ENCODE measurements at regions not wholly inside any gene's neighbourhood (a gene's known extent, or its start where the extent isn't known, plus 50 kb on each side); places are given as distances from the start of the nearest gene placed in this dataset.

GRCh38 chr2:187939180-187939579, 352.5 kb upstream of the GULP1 start:
- Histone ChIP-seq H3K4me1 (ENCODE audit: control insufficient read depth in 1 of 2, insufficient read depth in 2 of 2, low read length in 2 of 2) (no peaks in the 10 kb centered on the region), H3K79me2 (ENCODE audit: insufficient read depth, low read length) (no peaks in the 10 kb centered on the region), H3K4me2 (replicated peaks; ENCODE audit: extremely low read depth, low read length, poor library complexity, severe bottlenecking) (no peak overlapping the region), H3K36me3 (replicated peaks in 1 of 2; ENCODE audit: control insufficient read depth in 1 of 2, insufficient read depth in 2 of 2, low read length in 2 of 2) (no peaks in the 10 kb centered on the region), H3K9ac (ENCODE audit: insufficient read depth, low read length, poor library complexity, severe bottlenecking) (no peak overlapping the region), H2AFZ (ENCODE audit: insufficient read depth, low read depth, low read length, poor library complexity, severe bottlenecking) (no peak overlapping the region), H3K4me3 (replicated peaks in 1 of 3; ENCODE audit: low read depth in 2 of 3, low read length in 3 of 3) (no peak overlapping the region), H3K9me3 (replicated peaks in 1 of 2; ENCODE audit: control insufficient read depth in 1 of 2, insufficient read depth in 1 of 2, low read length in 2 of 2) (peaks cover 3 to 16% of the 10 kb centered on the region in 2 donors), H3K27ac (ENCODE audit: low read depth in 1 of 2, low read length in 2 of 2) (no peak overlapping the region), H4K20me1 (ENCODE audit: insufficient read depth, low read length) (no peaks in the 10 kb centered on the region), H3K27me3 (ENCODE audit: control insufficient read depth in 2 of 2, insufficient read depth in 2 of 2, low read length in 2 of 2) (no peaks in the 10 kb centered on the region)
- TF ChIP-seq CTCF (IDR thresholded peaks at IDR 0.05) = no peak
- no peak for DNase-seq
- 82% methylated on average over 1 of the region's 1 CpG for WGBS (ENCODE audit: insufficient coverage)
- no peaks in the 10 kb centered on the region for H3K27me3 Mint-ChIP-seq (ENCODE audit: low read depth in 3 of 3)
- no peak overlapping the region for H3K4me3 Mint-ChIP-seq
- H3K4me1 Mint-ChIP-seq = no peaks in the 10 kb centered on the region
- no peaks in the 10 kb centered on the region for H3K36me3 Mint-ChIP-seq
- intact Hi-C loops (cut with micrococcal nuclease) = no loop called here
- H3K27ac Mint-ChIP-seq = no peak overlapping the region
- H3K9me3 Mint-ChIP-seq = peaks cover 0 to 6% (median 0%) of the 10 kb centered on the region in 7 donors

GRCh38 chr2:187942876-187943275, 348.8 kb upstream of the GULP1 start:
- H3K9ac ChIP-seq (ENCODE audit: insufficient read depth, low read length, poor library complexity, severe bottlenecking) = no peak overlapping the region
- no peaks in the 10 kb centered on the region for H4K20me1 ChIP-seq (ENCODE audit: insufficient read depth, low read length)
- no peak overlapping the region for H3K4me3 ChIP-seq (replicated peaks in 1 of 3; ENCODE audit: low read depth in 2 of 3, low read length in 3 of 3)
- no peaks in the 10 kb centered on the region for H3K27me3 ChIP-seq (ENCODE audit: control insufficient read depth in 2 of 2, insufficient read depth in 2 of 2, low read length in 2 of 2)
- no peak overlapping the region for H3K27ac ChIP-seq (ENCODE audit: low read depth in 1 of 2, low read length in 2 of 2)
- no peaks in the 10 kb centered on the region for H3K4me1 ChIP-seq (ENCODE audit: control insufficient read depth in 1 of 2, insufficient read depth in 2 of 2, low read length in 2 of 2)
- no peaks in the 10 kb centered on the region for H3K36me3 ChIP-seq (replicated peaks in 1 of 2; ENCODE audit: control insufficient read depth in 1 of 2, insufficient read depth in 2 of 2, low read length in 2 of 2)
- no peak overlapping the region for H3K27ac Mint-ChIP-seq
- intact Hi-C loops (cut with micrococcal nuclease) = no loop called here
- H3K9me3 Mint-ChIP-seq = peaks cover 0 to 6% (median 2%) of the 10 kb centered on the region in 7 donors
- DNase-seq = no peak
- peaks cover 0 to 2% (median 0%) of the 10 kb centered on the region in 3 donors for H3K27me3 Mint-ChIP-seq (ENCODE audit: low read depth in 3 of 3)
- H3K9me3 ChIP-seq (replicated peaks in 1 of 2; ENCODE audit: control insufficient read depth in 1 of 2, insufficient read depth in 1 of 2, low read length in 2 of 2) = no peaks in the 10 kb centered on the region
- no peak overlapping the region for H2AFZ ChIP-seq (ENCODE audit: insufficient read depth, low read depth, low read length, poor library complexity, severe bottlenecking)
- no peaks in the 10 kb centered on the region for H3K79me2 ChIP-seq (ENCODE audit: insufficient read depth, low read length)
- no peaks in the 10 kb centered on the region for H3K36me3 Mint-ChIP-seq
- H3K4me2 ChIP-seq (replicated peaks; ENCODE audit: extremely low read depth, low read length, poor library complexity, severe bottlenecking) = no peak overlapping the region
- H3K4me1 Mint-ChIP-seq = no peaks in the 10 kb centered on the region
- TF ChIP-seq CTCF (IDR thresholded peaks at IDR 0.05) = no peak
- no peak overlapping the region for H3K4me3 Mint-ChIP-seq

Data from CD14-positive monocyte (primary cell).